ENCODE measurements at regions not wholly inside any gene's neighbourhood (a gene's known extent, or its start where the extent isn't known, plus 50 kb on each side); places are given as distances from the start of the nearest gene placed in this dataset.

DNA sequence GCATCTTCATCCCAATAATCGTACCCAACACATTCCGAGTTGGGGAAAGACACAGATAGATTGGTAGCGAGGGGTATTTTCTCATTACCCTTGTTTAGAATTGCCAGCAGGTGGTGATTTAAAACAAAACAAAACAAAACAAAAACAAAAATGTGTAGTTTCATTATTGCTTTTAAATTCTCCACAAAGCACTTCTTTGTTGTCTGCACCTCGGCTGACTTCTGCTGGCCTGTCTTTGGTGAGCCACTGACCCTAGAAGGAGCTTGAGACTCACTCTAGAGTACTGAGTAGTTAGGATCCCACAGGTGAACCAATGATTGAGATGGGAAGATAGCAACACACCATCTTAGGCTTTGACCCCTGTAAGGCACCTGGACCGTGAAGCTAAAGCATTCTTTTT, 105.4 kb upstream of the BET1 start:
- FAIRE-seq (no peak), DNase-seq (ENCODE audit: insufficient read length) (no peak)
- no peak for TF ChIP-seq POLR2AphosphoS5 (IDR thresholded peaks at IDR 0.05; ENCODE audit: low read depth, low read length)

DNA sequence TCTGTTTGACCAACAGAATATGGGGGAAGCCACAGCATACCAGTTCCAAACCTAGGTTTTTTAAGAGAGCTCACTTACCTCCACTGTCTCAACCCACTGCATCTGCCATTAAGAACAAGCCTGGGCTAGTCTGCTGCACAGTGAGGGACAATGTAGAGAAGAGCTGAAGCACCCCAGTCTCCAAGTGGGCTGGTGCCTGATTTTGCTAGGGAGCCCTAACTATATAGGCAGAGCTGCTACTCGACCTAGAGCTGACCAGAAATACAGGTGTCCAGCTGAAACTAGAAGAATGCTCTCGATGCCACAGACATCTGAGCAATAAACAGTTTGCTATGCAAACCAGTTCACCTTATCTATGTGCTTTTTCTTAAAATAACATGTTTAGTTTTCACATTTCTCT, 106.9 kb upstream of the BET1 start:
- DNase-seq (ENCODE audit: insufficient read length), result no peak
- no peak for FAIRE-seq
- TF ChIP-seq POLR2AphosphoS5 (IDR thresholded peaks at IDR 0.05; ENCODE audit: low read depth, low read length), result no peak

DNA sequence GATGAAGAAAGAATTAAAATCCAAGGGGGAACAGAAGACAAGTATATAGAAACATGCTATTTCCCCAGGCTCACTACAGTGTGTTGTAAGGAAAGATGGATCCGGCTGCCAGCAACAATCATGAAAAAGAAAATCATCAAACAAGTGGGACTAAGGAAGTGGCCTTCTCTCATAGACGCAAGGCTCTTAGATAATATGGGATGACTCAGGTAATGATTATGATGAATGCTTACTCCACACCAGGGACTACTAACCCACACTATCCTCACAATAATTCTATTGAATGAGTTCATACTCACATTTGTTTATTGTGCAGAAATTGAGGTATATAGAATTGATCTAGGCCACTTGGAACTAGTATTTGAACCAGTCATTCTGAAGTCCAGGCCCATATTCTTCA, 111.2 kb upstream of the BET1 start:
- TF ChIP-seq TAF1 (IDR thresholded peaks at IDR 0.05; ENCODE audit: borderline replicate concordance, low read depth, low read length) (no peak), POLR2AphosphoS5 (IDR thresholded peaks at IDR 0.05; ENCODE audit: low read depth, low read length) (no peak), POLR2A (IDR thresholded peaks at IDR 0.05; ENCODE audit: low read depth, low read length) (no peak)
- FAIRE-seq (no peak), DNase-seq (ENCODE audit: insufficient read length) (no peak)

DNA sequence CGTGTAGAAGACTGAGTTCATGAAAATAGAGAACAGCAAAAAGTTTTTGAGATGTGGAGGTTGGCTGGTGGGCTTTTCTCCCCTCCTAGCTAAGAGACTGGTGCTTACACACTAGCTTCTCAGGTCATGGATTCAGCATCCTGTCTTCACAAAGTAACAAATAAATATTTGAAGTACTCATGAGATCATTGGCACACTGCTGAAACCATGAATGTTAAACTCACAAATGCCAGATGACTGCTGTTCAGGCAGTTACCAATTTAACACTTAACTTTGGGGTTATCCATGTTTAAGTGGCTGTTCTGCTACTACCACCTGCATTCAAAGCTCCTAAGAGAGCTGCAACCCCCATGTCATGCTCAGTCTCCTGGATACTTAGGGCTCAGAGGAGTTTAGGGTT, 119.0 kb upstream of the BET1 start:
- FAIRE-seq (no peak), DNase-seq (ENCODE audit: insufficient read length) (no peak)
- TF ChIP-seq POLR2A (IDR thresholded peaks at IDR 0.05; ENCODE audit: low read depth, low read length) (no peak), POLR2AphosphoS5 (IDR thresholded peaks at IDR 0.05; ENCODE audit: low read depth, low read length) (no peak), TAF1 (IDR thresholded peaks at IDR 0.05; ENCODE audit: borderline replicate concordance, low read depth, low read length) (no peak)

GRCh38 chr7:94127026-94127425, 122.9 kb upstream of the BET1 start:
- DNase-seq (ENCODE audit: insufficient read length), result no peak
- TF ChIP-seq TAF1 (IDR thresholded peaks at IDR 0.05; ENCODE audit: borderline replicate concordance, low read depth, low read length), result no peak
- no peak for TF ChIP-seq POLR2AphosphoS5 (IDR thresholded peaks at IDR 0.05; ENCODE audit: low read depth, low read length)
- TF ChIP-seq POLR2A (IDR thresholded peaks at IDR 0.05; ENCODE audit: low read depth, low read length), result no peak
- FAIRE-seq, result no peak

- TF ChIP-seq POLR2AphosphoS5 (IDR thresholded peaks at IDR 0.05; ENCODE audit: low read depth, low read length) (no peak), TAF1 (IDR thresholded peaks at IDR 0.05; ENCODE audit: borderline replicate concordance, low read depth, low read length) (no peak), POLR2A (IDR thresholded peaks at IDR 0.05; ENCODE audit: low read depth, low read length) (no peak)
- FAIRE-seq (no peak), DNase-seq (ENCODE audit: insufficient read length) (no peak)
Measured at GRCh38 chr7:94128072-94128471, 123.9 kb upstream of the BET1 start.

GRCh38 chr7:94129443-94130140, 125.4 kb upstream of the BET1 start:
- TF ChIP-seq POLR2A (IDR thresholded peaks at IDR 0.05; ENCODE audit: low read depth, low read length), result no peak
- TF ChIP-seq TAF1 (IDR thresholded peaks at IDR 0.05; ENCODE audit: borderline replicate concordance, low read depth, low read length), result no peak
- TF ChIP-seq POLR2AphosphoS5 (IDR thresholded peaks at IDR 0.05; ENCODE audit: low read depth, low read length), result no peak
- DNase-seq (ENCODE audit: insufficient read length), result no peak
- no peak for FAIRE-seq

- DNase-seq (ENCODE audit: insufficient read length) (no peak), FAIRE-seq (no peak)
- TF ChIP-seq POLR2AphosphoS5 (IDR thresholded peaks at IDR 0.05; ENCODE audit: low read depth, low read length) (no peak), POLR2A (IDR thresholded peaks at IDR 0.05; ENCODE audit: low read depth, low read length) (no peak), TAF1 (IDR thresholded peaks at IDR 0.05; ENCODE audit: borderline replicate concordance, low read depth, low read length) (no peak)
Measured at GRCh38 chr7:94130716-94131115, 126.6 kb upstream of the BET1 start.

- DNase-seq (ENCODE audit: insufficient read length) (no peak), FAIRE-seq (no peak)
- no peak for TF ChIP-seq TAF1 (IDR thresholded peaks at IDR 0.05; ENCODE audit: borderline replicate concordance, low read depth, low read length)
- TF ChIP-seq POLR2A (IDR thresholded peaks at IDR 0.05; ENCODE audit: low read depth, low read length), result no peak
- no peak for TF ChIP-seq POLR2AphosphoS5 (IDR thresholded peaks at IDR 0.05; ENCODE audit: low read depth, low read length)
Measured at GRCh38 chr7:94133460-94133859, 129.3 kb upstream of the BET1 start.

- FAIRE-seq (no peak), DNase-seq (ENCODE audit: insufficient read length) (no peak)
- no peak for TF ChIP-seq TAF1 (IDR thresholded peaks at IDR 0.05; ENCODE audit: borderline replicate concordance, low read depth, low read length)
- no peak for TF ChIP-seq POLR2A (IDR thresholded peaks at IDR 0.05; ENCODE audit: low read depth, low read length)
- TF ChIP-seq POLR2AphosphoS5 (IDR thresholded peaks at IDR 0.05; ENCODE audit: low read depth, low read length), result no peak
Measured at GRCh38 chr7:94135180-94135579, 131.0 kb upstream of the BET1 start.

DNA sequence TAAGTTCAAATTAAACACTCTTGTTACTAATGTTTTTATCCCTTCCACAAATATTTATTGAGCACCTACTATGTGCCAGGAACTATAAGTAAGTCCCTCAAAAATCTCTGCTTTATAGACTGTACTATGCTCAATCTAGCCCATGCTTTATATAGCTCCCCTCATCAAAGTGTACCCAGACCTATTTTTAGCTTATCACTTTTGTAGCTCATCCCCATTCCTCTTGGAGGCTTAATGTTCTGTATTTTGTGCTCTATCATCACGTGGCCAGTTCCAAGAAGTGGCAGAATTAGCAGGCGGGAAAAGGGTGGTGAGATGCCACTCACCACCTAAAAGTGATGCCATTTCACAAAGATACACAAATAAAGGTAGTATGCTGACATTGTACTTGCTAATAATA, 138.1 kb upstream of the BET1 start:
- DNase-seq (ENCODE audit: insufficient read length), result no peak
- no peak for FAIRE-seq
- TF ChIP-seq TAF1 (IDR thresholded peaks at IDR 0.05; ENCODE audit: borderline replicate concordance, low read depth, low read length), result no peak
- no peak for TF ChIP-seq POLR2AphosphoS5 (IDR thresholded peaks at IDR 0.05; ENCODE audit: low read depth, low read length)
- no peak for TF ChIP-seq POLR2A (IDR thresholded peaks at IDR 0.05; ENCODE audit: low read depth, low read length)

- TF ChIP-seq TAF1 (IDR thresholded peaks at IDR 0.05; ENCODE audit: borderline replicate concordance, low read depth, low read length) (no peak), POLR2A (IDR thresholded peaks at IDR 0.05; ENCODE audit: low read depth, low read length) (no peak), POLR2AphosphoS5 (IDR thresholded peaks at IDR 0.05; ENCODE audit: low read depth, low read length) (no peak)
- FAIRE-seq, result no peak
- no peak for DNase-seq (ENCODE audit: insufficient read length)
Measured at GRCh38 chr7:94145602-94146001, 141.4 kb upstream of the BET1 start.

- DNase-seq (ENCODE audit: insufficient read length), result no peak
- TF ChIP-seq POLR2AphosphoS5 (IDR thresholded peaks at IDR 0.05; ENCODE audit: low read depth, low read length) (no peak), POLR2A (IDR thresholded peaks at IDR 0.05; ENCODE audit: low read depth, low read length) (no peak), TAF1 (IDR thresholded peaks at IDR 0.05; ENCODE audit: borderline replicate concordance, low read depth, low read length) (no peak)
- FAIRE-seq, result no peak
Measured at GRCh38 chr7:94146408-94146807, 142.3 kb upstream of the BET1 start.
